ENCODE measurements at regions not wholly inside any gene's neighbourhood (a gene's known extent, or its start where the extent isn't known, plus 50 kb on each side); places are given as distances from the start of the nearest gene placed in this dataset.

DNA sequence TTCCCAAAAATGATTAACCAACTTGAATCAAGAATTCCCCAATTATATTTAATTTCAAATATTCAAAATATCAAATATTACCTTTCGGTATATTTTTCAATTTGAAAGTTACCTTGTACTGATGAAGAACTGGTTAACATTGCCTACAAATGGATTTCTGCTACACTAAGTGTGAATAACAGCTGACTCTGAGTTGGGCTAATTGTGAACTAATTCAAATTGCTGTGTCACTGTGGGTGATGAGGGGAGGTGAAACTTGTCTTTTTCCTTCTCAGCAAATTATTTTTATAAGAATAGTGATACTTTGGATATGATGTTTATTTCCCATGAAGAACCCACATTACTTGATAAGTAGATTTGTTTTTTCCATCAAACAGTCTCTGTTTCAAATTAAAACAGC, 103.4 kb upstream of the RPS23 start (continued):
- TF ChIP-seq CLOCK (CRISPR knock-in tag; IDR thresholded peaks at IDR 0.05; ENCODE audit: borderline replicate concordance), result no peak
- TF ChIP-seq TSC22D4 (tag; IDR thresholded peaks at IDR 0.05), result no peak
- TF ChIP-seq TFAP4 (CRISPR knock-in tag; IDR thresholded peaks at IDR 0.05; ENCODE audit: borderline replicate concordance), result no peak
- peak in 1 of 2 experiments; percentile 56; a peak in 1 of 4 replicates for TF ChIP-seq TRIM24 (IDR thresholded peaks at IDR 0.05)
- no peak for TF ChIP-seq ZNF583 (CRISPR knock-in tag; IDR thresholded peaks at IDR 0.05)
- no peak for TF ChIP-seq MTA1 (IDR thresholded peaks at IDR 0.05; ENCODE audit: borderline replicate concordance)
- TF ChIP-seq PHF8 (IDR thresholded peaks at IDR 0.05; ENCODE audit: borderline replicate concordance, low read length), result no peak
- peak; percentile 70 for TF ChIP-seq C11orf30 (IDR thresholded peaks at IDR 0.05; ENCODE audit: low read depth)
- no peak for TF ChIP-seq ZNF766 (CRISPR knock-in tag; conservative IDR thresholded peaks at IDR 0.05)
- TF ChIP-seq GTF2A2 (tag; IDR thresholded peaks at IDR 0.05), result no peak
- no peak for TF ChIP-seq ZNF239 (CRISPR knock-in tag; IDR thresholded peaks at IDR 0.05)
- no peak for TF ChIP-seq NELFE (IDR thresholded peaks at IDR 0.05; ENCODE audit: insufficient read depth, insufficient read length)
